ENCODE measurements at regions not wholly inside any gene's neighbourhood (a gene's known extent, or its start where the extent isn't known, plus 50 kb on each side); places are given as distances from the start of the nearest gene placed in this dataset.

DNA sequence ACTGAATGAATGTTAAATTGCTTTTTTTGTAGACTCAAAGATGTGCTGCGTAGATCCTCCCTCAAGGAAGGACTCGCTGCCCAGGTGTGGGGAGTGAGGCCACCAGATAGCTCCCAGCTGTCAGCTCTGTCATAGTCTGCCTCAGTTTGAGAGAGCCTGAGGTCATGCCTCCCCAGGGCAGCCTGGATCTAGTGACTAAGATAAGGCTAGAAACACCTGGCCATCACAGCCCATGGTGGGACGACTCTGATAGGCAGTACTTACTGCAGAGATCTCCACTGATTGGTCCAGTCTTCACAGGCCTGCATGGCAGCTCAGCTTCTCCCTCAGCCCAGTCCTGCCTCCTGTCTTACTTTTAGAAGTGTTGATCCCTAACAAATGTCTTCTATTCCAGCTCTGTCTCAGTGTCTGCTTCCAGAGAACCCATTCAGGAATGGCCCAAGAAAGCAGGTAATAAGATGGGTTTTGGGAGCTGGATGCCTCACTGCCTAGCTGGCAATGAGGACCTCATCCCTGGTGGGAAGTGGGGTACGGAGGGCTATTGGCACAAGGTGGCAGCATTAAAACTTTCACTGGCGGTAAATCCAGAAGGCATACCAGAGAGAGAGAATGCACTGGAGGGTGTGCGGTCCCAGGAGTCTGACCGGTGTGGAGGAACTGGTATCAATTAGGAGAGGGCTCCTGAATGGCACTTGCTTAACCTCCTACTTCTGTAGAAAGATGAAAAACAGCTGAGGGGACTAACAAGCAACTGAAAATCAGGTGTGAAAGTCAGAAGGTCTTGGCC, 55.3 kb upstream of the GPR37L1 start:
- DNase-seq, result peak; percentile 29

DNA sequence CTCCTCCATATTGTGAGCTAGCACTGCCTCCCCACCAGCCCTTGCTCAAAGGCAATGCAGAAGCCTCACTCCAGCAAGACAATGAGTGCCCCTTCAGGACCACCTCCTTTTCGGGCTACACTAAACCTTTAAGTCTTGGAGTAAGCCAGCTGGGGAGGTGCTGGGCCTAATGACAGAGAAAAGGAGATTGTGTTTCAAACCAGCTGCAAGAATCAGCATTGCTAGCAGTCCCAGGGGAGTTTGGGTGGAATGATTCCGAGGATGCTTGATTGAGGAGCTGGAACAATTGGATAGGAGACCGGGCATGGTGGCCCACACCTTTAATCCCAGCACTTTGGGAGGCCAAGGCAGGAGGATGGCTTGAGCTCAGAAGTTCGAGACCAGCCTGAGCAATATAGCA, 54.1 kb upstream of the GPR37L1 start:
- DNase-seq, result no peak

DNA sequence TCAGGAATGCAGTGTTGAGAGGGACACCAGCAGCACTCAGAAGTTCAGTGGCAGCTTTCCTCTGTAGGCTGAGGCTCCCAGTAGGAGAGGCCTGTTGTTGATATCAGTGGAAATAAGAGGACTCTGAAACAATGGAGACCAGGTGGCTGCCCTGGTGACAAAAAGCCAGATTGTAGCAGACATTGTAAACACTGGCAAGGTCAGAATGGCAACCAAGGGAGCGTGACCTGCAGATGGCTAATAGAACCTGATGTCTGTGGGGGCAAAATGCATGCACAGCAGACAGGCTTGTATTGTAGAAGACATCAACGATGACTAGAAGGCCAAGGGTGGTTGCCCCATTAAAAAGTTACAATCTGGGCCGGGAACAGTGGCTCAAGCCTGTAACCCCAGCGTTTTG, 53.1 kb upstream of the GPR37L1 start:
- DNase-seq, result peak; percentile 39

DNA sequence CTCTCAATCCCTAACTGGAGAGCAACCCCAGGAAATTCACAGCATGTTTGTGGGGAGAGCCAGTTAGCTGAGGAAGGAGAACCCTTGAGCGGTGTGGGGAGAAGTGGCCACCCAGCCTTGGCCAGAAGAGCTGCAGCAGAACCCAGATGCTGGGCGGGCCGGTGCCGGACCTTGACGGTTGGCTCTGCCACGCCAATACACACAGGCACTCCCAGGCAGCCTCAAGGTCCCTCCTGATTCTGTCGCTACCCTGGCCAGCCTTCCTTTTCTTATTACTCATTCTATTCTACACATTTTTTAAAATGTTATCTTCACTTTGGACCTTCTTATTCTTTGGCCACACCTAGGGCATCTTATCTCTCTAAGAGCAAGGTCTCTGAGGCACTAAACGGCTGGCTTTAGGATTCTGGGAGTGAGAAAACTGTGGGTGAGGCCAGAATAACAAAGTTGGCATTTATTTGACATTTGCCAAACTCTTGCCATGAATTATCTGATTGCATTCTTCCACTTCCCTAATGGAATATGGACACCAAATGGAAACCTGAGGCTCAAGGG, 50.4 kb upstream of the GPR37L1 start:
- DNase-seq, result no peak
